HUDEP-2 (cell line): ENCODE measurements at regions not wholly inside any gene's neighbourhood (a gene's known extent, or its start where the extent isn't known, plus 50 kb on each side); places are given as distances from the start of the nearest gene placed in this dataset.

Source experiments
- DNase-seq, 76 experiments: peaks; one replicate each; lab custom pipeline; 2025; ENCODE audit not compliant: unreplicated experiment in 76 of 76; lab: John Stamatoyannopoulos, UW

- no peak for DNase-seq
Observed at GRCh38 chrX:107502316-107502715, 52.9 kb downstream of the FRMPD3 start.

GRCh38 chrX:107504006-107504405 is 54.6 kb downstream of the FRMPD3 start:
- DNase-seq = no peak

- no peak for DNase-seq
Observed at GRCh38 chrX:107505223-107505622, 55.8 kb downstream of the FRMPD3 start.

GRCh38 chrX:107506596-107507031 is 57.2 kb downstream of the FRMPD3 start:
- DNase-seq = no peak

GRCh38 chrX:107507093-107507743 is 57.8 kb downstream of the FRMPD3 start:
- DNase-seq = no peak

- DNase-seq = no peak
Observed at GRCh38 chrX:107507744-107508117, 58.3 kb downstream of the FRMPD3 start.

GRCh38 chrX:107508925-107509324 is 59.5 kb downstream of the FRMPD3 start:
- no peak for DNase-seq

GRCh38 chrX:107514944-107515343 is 65.5 kb downstream of the FRMPD3 start:
- no peak for DNase-seq

GRCh38 chrX:107521877-107522586 is 72.6 kb downstream of the FRMPD3 start:
- DNase-seq = no peak

GRCh38 chrX:107522901-107523300 is 73.4 kb downstream of the FRMPD3 start:
- no peak for DNase-seq

GRCh38 chrX:107526141-107526540 is 76.7 kb downstream of the FRMPD3 start:
- no peak for DNase-seq

GRCh38 chrX:107530141-107530540 is 80.7 kb downstream of the FRMPD3 start:
- DNase-seq = no peak

- peak in 49 of 76 experiments; percentile 0 to 57 (median 14) for DNase-seq
Observed at GRCh38 chrX:107537815-107538214, 88.4 kb downstream of the FRMPD3 start.

- no peak for DNase-seq
Observed at GRCh38 chrX:107541244-107541643, 87.1 kb upstream of the PRPS1 start.

- DNase-seq = no peak
Observed at GRCh38 chrX:107542040-107542439, 86.3 kb upstream of the PRPS1 start.

- peak in 16 of 76 experiments; percentile 0 to 23 (median 1) for DNase-seq
Observed at GRCh38 chrX:107542500-107542899, 85.8 kb upstream of the PRPS1 start.

GRCh38 chrX:107547621-107548020 is 80.7 kb upstream of the PRPS1 start:
- DNase-seq = no peak

- no peak for DNase-seq
Observed at GRCh38 chrX:107548775-107549174, 79.5 kb upstream of the PRPS1 start.

- no peak for DNase-seq
Observed at GRCh38 chrX:107549504-107549903, 78.8 kb upstream of the PRPS1 start.

- DNase-seq = no peak
Observed at GRCh38 chrX:107551546-107551945, 76.8 kb upstream of the PRPS1 start.

GRCh38 chrX:107552930-107553329 is 75.4 kb upstream of the PRPS1 start:
- peak in 20 of 76 experiments; percentile 0 to 40 (median 2) for DNase-seq

GRCh38 chrX:107556967-107557366 is 71.3 kb upstream of the PRPS1 start:
- no peak for DNase-seq
